HG03354 (cell line): ENCODE measurements at regions not wholly inside any gene's neighbourhood (a gene's known extent, or its start where the extent isn't known, plus 50 kb on each side); places are given as distances from the start of the nearest gene placed in this dataset.

Experiments used
- ATAC-seq: cut with Tn5 transposase; IDR thresholded peaks from one replicate; pipeline ENCODE4 v1.9.1; 2021; ENCODE audit warnings: mild to moderate bottlenecking; ENCODE audit not compliant: unreplicated experiment, poor library complexity, severe bottlenecking

- ATAC-seq, result no peak
Measured at GRCh38 chr12:23039834-23040233, 414.9 kb downstream of the ETNK1 start.

GRCh38 chr12:23041774-23042173, 416.8 kb downstream of the ETNK1 start:
- no peak for ATAC-seq

- ATAC-seq, result no peak
Measured at GRCh38 chr12:23043646-23044045, 418.7 kb downstream of the ETNK1 start.

- ATAC-seq, result peak; percentile 76
Measured at GRCh38 chr12:23049180-23049579, 424.2 kb downstream of the ETNK1 start.

DNA sequence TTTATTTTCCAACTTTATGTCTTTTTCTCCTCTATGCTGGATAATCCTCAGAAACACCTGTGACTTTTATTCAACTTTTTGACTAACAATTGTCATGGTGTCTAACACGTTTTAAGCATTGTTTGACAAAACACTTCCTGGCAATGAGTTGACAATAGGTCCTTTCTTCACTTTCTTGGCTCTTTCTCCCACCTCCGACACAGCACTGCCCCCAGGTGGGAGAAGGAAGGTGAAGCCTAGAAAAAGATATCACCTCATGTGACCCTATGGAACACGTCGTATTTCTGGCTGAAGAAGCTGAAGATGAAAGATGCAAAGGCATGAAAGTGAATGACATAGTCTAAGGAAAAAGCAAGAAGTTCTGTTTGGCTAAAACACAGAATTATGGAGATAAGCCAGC, 430.0 kb downstream of the ETNK1 start:
- ATAC-seq, result no peak

GRCh38 chr12:23057571-23057970, 432.6 kb downstream of the ETNK1 start:
- no peak for ATAC-seq

- ATAC-seq, result no peak
Measured at GRCh38 chr12:23060161-23060560, 435.2 kb downstream of the ETNK1 start.

DNA sequence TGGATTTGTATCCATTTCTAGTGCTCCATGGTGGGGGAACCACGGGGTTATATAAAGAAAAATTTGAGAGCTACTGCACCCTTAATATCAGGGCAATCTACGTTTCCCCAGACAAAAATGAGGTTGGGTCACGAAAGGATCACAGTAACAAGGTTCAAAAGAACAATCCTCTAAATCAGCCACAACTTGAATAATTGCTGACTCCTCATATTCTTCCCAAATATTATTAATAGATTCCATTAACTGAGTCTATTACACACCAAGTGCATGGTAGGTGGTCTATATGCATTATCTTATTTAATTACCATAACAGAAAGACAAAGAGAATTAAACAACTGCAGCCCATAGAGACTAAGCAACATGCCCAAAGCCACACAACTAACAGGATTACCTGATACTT, 438.2 kb downstream of the ETNK1 start:
- no peak for ATAC-seq

DNA sequence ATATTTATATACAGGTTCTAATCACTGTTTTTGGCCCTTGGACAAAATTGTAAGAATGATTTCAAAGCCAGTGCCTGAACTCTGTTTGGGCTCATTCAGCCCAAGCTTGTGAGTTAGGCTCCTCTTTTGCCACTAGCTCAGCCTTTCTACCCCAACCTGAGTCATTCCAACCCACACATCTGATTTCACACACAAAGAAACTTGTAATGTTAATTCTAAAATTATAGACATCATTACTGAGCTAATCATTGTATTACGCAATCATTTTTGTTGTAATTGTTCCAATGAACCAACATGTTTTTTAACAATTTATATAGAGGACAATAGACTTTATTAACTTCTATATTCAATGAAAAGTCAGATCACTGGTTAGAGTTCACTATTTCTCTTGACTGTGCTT, 441.1 kb downstream of the ETNK1 start:
- no peak for ATAC-seq

DNA sequence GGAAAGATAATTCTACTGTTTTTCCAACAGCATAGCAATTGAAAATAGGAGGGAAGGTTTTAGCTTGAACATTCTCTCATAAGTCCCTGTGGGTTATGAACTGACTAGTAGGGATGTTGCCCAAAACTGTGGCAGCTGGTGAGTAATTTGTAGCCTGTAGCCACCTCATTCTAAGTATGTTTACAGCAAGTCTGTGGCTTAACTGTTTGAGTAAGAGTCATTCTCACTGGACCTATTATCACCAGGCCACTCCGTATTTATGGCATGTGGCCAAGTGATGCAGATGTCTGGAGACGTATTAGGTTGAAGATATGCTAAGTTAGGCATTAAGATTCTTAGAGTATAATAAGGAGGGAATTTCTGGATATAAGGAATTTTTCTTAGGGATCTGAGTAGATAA, 458.3 kb downstream of the ETNK1 start:
- ATAC-seq, result peak; percentile 63

DNA sequence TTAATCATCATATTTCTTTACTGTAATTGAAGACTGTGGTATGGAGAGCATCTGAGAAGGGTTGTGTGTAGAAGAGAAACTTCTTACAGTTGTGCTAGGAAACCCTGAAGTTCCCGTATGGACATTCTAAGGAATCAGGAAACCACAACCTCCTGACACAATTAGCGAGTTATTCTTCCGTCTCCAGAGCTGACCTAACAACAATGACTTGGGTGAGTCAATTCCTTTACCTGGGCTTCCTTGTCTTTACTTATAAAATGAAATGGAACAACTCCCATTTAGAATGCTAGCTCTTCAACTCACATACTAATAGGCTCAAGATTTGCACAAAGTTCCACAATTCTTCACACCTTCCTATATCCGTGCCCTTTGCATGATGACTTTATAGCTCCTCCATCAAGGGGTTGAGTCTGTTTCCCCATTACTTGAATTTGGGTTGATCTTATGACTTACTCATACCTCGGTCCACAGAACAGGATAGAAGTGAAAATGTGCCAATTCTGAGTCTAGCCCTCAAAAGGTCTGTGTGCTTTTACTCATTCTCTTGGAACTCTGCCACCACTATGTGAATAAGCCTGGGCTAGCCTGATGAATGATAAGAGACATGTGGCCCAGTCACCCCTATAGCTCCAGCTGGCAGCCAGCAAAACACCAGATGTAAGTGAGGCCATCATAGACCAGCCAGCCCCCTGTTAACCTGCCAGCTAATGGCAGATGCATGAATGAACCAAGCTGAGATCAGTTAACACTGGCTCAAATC, 459.4 kb downstream of the ETNK1 start:
- no peak for ATAC-seq

- no peak for ATAC-seq
Measured at GRCh38 chr12:23088594-23088993, 463.6 kb downstream of the ETNK1 start.

DNA sequence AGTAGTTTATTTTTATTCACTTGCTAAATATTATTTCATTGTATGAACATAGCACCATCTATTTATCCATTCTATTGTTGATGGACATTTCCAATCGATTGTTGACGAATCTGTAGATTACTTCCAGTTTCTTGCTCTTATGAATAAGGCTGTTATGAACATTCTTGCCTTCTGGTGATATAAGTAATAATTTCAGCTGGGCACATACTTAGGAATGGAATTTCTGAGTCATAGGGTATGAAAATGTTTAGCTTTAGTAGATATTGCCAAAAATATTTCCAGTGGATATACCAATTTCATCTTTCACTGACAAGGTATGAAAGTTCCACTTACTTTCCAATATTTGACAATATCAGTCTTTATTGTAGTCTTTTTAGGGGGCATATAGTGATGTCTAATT, 468.5 kb downstream of the ETNK1 start:
- ATAC-seq, result no peak

- ATAC-seq, result no peak
Measured at GRCh38 chr12:23096321-23096720, 471.4 kb downstream of the ETNK1 start.

DNA sequence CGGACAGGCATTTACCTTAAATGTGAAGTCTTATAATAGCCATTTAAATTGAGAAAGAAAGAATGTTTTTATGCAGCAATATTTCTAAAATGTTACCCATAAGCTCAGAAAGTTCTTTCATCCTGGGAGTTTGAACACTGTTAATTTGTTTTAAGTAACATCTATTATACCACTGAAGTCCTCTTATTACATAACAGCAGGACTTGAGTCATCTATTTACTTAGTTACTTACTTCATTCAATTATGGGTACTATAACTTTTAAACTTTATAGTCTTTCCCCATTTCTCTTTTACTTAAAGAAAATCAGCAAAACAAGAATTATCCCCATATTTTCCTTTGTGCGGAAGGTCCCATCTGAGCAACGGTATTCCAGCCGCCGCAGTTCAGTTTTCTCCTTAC, 473.1 kb downstream of the ETNK1 start:
- no peak for ATAC-seq

- ATAC-seq, result no peak
Measured at GRCh38 chr12:23098517-23098916, 473.5 kb downstream of the ETNK1 start.

DNA sequence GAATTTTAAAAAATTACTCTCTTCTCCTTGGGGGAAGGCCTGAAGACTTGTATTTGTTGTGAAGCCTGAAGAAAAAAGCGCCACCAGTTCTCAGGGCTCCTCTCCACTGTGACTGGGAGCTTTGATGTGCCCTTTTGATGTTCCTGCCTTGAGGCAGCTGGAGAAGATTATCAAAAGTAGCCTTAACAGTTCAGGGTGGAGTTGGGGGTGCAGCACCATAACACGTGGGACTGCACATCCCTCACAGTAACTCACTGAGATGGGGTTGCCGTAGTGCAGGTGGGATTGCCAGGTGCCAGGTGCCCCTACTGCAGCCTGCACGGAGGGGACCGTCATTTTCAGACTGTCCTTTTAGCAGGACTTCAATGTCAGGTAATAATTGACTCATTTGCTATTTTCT, 474.1 kb downstream of the ETNK1 start:
- ATAC-seq, result no peak

DNA sequence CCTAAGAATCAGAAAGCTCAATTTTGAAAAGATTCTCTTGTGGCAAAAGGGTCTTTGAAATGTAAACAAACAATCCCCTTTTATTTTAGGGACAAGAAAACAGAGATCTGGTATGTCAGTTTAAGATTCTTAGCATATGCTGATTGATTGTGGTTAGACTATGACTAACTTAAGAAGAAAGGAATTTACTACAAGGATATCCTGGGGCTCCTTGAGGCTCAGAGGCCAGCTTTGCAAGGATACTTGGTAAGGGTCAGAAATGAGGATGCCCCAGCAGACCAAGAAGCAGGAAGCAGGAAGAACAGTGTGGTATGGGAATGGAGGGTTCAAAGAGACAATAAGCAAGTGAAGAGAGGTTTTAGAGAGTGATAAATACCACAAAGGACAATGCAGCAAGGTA, 474.6 kb downstream of the ETNK1 start:
- no peak for ATAC-seq

DNA sequence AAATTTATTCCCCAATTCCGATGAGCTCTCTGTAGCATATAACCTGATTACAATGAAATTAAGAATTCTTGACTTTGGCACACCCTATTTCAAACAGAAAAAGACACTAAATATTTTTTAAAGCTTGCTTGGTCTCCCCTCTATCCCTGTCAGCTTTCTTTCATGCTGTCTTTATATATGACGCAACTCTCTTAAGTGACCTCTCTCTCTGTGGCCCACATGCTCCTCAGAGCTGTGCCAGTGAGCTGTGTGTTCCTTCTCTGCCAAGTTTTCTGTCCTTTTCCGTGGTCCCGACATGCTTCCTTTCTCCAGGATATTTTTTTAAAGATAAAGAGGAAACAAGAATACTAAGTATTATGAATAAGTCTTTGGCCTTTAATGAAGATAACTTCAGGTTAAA, 484.0 kb downstream of the ETNK1 start:
- no peak for ATAC-seq

GRCh38 chr12:23113781-23114180, 488.8 kb downstream of the ETNK1 start:
- ATAC-seq, result no peak

- ATAC-seq, result no peak
Measured at GRCh38 chr12:23115984-23116383, 491.0 kb downstream of the ETNK1 start.

DNA sequence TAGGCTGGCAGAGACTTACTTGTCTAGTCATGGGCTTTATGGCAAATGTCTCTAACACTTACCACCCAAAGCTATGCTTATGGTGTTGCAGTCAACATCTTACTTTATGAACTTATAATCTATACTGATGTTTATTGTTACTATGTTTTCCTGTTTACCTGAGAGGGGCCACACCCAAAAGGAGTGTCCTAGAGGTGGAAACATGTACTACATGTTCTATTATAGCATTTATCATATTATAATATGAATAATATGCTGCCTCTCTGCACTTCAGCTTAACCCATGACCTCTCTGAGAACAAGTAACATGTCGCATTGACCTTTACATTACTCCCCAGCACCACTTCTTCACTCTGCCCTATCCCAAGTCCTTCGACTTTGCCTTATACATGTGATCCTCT, 501.8 kb downstream of the ETNK1 start:
- no peak for ATAC-seq
